Activated CD4-positive, alpha-beta T cell treated with anti-CD3 and anti-CD28 coated beads, Interleukin-10, Interleukin-2, amounts not matched to agents 100 ng/mL and 50 ng/mL, durations not matched to agents 16 hours and 8 hours (primary cell): ENCODE measurements at regions not wholly inside any gene's neighbourhood (a gene's known extent, or its start where the extent isn't known, plus 50 kb on each side); places are given as distances from the start of the nearest gene placed in this dataset.
"Not testable (repeated sequence)": the region's sequence is repeated elsewhere in the genome, so short reads cannot be mapped to it uniquely, and the experiment has no call there.

Experiments
- DNase-seq: peaks from one replicate; pipeline ENCODE4 v3.0.0-alpha.2; 2020

DNA sequence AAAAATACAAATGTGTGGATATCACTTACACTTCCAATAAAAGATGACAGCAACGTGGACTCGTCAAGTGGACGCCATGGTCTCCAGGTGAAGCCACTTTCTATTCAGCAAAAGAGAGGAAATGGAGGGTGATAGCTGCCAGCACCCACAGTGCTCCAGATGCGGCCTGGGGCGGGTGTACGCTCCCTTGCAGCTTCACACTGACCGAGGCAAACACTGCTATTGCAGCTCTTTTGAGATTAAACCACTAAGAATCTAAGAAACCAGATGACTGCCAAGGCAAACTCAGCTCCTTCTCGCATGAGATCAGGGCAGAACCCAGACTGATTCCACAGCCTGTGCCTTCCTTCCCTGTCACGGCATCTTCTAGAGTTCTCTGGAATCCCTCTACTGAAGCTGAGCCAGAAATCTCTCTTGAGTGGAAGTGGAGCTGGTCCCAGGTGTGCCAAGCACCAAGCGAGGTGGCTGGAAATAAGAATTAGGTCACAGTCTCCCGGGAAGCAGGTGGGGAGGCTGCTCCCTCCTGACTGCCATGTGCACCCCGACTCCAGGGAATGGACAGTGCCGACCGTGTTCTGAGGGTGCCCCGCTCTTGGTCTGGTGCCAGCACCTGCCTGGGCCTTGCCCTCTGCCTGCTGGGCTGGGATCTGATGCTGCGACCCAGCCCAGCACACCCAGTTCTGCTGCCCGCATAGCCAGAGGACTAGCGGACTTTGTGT lies 90.1 kb upstream of the AFDN start:
- no peak for DNase-seq

DNA sequence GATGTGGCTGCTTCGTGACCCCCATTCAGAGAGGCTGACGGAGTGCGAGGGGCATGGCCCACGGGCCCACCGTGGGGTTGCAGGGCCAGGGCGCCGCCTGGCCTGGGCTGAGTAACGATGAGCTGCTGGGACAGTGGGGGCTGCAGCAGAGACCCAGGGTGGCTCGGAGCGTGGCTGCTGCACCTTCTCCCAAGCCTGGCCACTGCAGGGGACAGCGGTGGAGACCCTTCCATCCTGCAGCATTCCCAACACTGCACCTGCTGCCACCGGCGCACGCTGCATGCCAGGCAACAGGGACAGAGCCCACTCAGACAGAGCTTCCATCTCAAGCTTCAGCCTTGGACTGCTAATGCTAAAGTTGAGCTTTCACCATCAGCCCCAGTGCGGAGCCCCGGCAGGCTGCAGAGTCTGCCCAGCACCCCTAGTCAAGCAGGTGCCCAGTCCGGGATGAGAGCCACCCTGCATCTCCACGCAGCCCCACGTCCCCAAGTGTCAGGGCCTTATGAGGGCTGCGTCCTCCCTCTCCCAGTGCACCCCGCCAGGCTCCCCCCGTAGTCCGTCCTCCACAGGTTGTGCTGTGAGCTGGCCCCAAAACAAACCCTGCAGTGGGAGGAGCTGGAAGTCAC lies 89.4 kb upstream of the AFDN start:
- DNase-seq = no peak

DNA sequence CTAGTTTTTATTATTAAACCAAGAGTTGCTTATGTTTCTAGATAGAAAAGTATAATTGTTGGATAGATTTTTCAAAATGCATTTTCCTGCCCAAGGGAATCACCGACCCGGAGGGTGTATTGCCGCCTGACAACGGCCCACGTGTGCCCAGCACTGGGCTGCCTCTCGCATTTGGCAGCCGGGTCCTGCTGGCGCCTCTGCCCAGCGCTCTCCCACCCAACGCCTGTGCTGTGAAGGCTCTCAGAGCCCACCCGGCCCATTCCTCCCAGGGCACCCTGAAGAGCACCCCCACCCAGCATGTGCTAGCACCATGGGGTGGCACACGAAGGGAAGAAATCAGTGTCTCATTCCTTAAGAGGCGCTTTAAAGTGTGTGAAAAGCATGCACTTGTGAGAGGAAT lies 88.3 kb upstream of the AFDN start:
- DNase-seq = no peak

DNA sequence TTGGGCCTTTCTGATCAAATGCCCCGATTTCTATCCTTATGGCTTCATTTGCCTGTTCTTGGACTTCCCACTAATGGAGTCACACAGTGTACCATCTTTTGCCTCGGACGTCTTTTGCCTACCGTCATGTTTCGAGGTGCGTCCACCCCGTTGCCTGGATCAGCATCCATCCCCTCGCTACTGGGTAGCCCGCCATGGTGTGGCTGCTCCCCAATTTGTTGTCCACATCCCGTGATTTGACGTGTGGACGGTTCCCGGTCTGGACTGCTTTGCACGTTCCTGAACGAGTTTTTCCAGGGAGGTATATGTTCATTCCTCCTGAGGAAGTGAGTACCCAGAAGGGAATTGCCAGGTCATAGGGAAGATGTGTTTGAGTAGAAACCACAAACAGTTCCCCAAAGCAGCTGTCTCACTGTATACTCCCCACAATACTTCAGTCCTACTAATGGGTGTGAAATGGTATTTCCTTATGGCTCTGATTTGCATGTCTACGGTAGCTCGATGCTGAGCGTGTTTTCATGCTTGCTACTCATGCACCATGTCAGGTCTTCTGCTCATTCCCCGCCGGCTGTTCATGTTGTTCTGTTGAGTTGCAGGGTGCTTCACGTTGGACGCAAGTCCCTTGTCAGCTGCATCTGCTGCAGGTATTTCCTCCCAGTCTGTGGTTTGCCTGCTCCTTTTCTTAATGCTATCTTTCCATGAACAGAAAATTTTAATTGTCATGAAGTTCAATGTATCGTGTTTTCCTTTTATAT lies 86.8 kb upstream of the AFDN start:
- DNase-seq = no peak

DNA sequence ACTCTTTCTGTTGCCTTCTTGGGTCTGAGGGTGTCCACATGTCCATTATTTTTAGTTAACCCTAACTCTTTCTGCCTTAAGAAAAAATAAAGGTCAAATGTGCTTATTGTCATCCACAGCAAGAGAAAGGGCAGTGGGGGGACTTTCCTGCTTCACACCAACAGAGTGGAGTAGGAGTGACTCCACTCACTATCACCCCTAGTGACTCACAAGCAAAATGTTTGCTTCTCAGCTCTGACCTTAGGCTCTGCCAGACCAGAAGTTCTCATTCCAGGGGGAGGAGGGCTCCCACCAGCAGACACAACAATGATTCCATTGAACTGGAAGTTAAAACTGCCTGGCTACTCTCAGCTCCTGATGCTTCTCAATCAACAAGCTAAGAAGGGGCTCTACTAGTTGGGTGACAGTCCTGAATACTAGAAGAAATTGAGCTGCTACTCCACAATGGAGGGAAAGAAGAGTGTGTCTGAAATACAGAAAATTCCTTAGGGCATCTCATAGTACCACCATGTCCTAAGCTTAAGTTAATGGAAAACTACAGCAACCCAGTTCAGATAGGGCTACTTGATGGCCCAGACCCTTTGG lies 83.9 kb upstream of the AFDN start:
- DNase-seq = no peak

DNA sequence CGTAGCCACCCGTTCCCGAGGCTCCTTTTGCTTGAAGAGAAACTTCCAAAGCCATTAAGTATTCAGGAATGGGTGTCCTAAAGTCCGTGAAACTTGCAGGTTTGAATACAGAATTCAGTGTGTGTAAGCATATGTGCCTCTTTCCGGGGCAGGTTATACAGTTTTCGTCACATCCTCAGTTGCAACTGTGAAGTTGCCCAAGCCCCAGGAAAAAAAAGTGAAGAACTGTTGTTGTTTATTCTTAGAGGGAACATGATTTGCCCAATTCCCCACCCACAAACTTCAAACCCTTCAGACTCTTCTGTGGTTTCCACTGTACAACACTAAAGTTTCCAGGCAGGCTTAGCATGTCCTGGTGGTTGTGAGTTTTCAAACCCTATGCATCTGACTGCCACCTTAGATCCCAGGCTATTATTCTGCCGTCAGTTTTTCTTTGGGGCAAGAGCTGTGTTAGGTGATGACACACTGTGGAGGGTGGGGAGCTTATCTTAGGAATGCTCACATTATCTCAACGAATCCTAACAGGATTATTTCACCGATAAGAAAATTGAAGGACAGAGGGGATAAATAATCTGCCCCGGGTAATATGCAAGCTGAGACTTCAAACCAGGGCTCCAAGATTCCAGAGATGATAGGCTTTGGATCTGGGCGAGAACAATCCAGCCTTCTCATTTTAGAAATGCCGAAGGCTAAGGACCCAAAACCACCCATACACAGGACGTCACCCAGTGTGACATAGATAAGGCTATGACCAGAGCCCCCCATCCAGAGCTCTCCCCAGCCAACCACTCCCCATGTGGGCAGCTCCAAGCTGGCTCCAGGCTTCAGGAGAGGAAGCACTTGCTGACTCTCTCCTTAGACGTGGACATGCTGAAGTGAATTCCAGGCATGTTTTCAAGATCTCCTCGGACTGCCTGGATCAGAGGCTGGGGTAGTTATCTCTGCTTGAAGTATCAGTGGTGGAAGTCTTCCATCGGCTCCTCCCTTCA lies 81.7 kb upstream of the AFDN start:
- no peak for DNase-seq

DNA sequence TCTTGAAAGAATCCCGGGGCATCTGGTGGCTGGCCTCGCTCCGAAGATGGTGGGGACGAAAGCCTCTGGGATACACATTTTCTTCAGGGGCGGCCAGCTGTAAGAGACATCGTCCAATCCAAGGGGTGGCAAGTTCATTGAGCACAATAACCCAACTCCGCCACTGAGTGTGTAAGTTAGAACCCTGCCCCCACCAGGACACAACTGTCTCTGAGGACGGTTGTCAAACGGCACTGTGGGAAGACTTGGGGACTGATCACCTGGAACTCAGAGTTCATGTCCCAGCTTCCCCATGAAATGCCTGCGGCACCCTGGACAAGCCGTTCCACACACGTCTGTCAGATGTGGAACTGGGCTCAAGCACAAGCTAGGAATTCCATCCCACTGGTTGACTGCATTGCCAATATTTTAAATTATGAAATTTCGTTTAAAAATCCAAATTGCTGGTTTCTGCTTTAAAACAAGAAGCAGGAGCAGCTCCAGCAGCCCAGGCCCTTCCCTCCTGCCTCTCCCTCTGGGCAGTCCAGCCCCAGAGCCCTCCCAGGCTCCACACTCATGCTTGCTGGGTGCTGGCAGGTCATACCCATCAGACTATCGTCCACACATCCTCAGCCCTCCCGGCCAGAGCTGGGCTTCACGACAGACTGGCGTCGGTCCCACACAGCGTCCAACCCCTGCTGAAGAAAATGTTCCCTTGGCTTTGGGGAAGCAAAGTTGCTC lies 80.9 kb upstream of the AFDN start:
- no peak for DNase-seq

DNA sequence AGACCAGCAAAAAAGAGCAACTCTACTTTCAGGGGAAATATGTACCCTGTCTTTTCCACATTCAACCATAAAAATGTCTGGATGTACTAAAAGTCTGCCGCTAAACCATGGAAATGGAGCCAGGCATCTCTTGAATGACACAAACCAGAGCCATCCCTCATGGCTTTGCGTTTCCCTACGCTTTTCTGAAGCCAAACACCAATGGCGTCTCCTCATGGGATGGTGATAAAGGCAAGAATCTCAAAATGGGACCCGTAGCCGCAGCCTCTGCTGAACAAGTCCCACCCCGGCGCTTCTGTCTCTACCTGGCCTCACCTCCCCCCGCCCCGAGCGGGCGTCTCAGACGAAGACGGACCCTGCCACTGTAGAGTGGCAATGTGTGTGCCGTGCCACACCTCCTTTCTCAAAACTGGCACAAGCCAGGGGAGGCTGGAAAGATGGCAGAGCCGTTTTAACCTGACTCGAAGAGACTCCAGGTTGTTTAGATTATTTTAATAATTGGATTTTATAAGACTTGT lies 80.3 kb upstream of the AFDN start:
- no peak for DNase-seq

DNA sequence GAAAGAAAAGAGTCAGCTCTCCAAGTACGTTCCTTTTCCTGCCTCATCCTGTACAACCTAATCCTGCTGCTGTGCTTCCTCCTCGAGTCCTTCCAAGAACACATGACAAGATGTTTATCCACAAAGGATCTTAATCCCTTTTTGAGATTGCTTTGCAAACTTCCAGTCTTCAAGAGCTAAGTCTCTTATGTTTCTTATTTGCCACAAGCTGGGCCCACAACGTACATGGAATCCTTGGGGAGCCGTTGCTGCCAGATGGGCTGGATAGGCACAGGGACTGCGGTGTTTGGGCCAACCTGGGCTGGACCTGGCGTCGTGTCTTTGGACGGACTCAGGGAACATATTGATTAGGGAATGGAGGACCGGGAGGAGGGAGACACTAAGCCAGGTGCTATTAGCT lies 79.7 kb upstream of the AFDN start:
- no peak for DNase-seq

DNA sequence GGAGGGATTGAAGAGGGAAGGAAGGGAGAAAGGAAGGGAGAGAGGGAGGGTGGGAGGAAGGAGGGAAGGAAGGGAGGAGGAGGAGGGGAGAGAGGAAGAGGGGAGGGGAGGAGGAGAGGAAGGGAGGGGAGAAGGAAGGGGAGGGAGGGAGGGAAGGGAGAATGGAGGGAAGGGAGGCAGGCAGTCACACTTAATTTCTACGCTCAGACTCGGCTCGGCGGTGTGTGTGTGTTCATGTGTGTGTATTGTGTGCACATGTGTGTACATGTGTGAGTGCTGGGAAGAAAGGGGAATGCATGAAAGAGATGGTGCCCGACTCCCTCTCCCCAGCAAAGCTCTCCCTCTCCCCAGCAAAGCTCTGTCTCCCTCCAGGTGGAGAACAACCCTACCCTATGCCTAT lies 79.1 kb upstream of the AFDN start:
- DNase-seq = no peak

DNA sequence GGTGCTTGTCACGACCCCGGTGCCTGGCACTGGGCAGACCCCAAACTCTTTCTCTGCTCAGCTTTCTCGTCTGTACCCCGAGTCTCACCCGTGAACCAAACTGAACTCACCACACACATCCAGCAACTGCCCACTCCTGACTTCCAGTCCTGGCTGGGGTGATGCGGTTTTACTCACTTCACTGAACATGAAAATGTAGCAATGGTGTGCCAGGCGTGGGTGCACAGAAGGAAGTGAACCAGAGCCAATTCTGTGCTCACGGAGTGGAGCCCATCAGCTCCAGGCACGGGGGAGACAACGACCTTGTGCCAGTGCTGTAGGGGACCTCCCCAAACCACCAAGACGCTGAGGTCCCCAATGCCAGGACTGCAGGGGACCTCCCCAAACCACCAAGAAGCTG lies 78.7 kb upstream of the AFDN start:
- no peak for DNase-seq

DNA sequence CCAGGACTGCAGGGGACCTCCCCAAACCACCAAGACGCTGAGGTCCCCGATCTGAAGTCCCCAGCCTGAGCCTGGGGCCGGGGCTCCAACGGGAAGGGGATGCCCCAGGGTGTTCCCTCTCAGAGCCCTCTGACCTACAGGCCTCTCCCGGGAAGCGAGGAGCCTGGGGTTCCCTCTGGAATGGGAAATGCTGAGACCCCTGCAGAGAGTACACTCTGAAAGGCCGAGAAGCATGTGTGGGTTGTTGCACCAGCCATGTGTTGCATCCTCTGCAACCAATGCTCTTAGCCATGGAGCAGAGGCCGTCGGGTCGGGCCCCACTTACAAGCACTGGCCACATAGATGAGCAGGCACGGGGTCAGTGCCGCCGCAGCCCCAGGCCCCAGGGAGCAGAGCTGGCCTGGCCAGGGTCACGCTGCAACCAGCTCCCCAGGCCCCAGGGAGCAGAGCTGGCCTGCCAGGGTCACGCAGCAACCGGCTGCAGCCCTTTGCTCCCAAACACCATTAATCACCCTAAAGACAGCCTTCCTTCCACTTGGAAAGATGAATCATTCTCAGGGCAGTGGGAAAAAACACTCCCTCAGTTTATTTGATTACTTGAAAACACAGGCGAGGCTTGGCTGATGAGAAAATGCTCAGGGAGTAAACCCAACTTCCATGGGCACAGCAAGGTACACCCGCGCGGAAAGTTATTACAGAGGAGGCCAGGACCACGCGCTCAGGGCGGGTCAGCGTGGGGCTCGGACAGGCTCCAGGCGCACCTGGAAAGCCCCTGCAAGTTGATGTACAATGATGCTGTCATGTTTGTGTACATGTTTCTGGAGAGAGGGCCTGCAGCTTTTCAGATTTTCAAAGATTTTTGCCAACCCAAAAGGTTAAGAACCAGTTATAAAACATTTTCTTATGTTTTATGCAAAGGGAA lies 78.0 kb upstream of the AFDN start:
- no peak for DNase-seq

DNA sequence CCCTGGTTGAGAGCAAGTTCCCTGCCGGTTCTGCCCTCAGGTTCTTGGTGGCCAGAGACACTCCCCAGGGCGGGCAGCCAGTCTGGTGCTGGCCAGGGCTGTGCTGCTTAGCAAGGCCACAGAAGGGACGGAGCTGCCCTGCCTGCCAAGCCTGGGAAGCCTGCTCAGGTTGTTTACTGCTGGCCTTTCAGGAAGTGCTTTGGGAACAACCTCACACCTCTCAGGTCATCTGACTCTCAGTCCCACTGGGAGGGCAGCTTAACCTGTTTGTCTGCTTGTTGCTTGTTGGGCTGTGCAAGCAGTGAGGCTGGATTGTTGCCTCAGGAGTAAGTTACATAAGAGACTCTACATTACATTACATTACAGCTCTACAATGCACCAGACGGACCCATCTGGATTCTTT lies 75.8 kb upstream of the AFDN start:
- no peak for DNase-seq

DNA sequence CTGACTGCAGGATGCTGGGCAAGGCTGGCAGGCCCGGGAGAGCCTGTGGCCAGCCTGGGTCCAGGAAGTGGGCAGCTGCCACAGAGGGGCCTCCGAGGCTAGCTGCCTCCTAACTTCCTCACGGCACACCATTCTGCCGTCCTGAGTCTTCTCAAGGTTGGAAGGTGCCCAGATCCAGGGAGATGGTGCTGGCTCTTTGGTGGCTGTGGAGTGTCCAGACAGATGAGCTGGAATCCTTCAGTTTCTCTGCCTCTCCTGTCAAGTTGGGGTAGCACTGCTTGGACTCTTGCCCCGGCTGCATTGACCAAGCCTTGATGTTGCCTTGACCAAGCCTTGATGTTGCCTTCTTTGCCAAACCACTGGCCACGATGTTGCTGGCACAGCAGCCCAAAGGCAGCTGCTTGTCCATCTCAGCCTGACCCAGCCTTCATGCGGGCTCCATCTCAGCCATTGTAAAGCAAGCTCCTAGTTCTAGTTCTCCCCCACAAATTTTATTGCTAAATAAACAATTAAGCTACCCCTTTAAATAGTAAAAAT lies 75.1 kb upstream of the AFDN start:
- DNase-seq = no peak

DNA sequence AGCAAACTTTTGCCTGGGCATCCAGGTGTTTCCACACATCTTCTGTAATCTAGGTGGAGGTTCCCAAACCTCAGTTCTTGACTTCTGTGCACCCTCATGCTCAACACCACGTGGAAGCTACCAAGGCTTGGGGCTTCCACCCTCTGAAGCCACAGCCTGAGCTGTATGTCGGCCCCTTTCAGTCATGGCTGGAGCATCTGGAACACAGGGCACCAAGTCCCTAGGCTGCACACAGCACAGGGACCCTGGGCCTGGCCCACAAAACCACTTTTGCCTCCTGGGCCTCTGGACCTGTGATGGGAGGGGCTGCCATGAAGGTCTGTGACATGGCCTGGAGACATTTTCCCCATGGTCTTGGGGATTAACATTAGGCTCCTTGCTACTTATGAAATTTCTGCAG lies 73.4 kb upstream of the AFDN start:
- DNase-seq = not testable (repeated sequence)

DNA sequence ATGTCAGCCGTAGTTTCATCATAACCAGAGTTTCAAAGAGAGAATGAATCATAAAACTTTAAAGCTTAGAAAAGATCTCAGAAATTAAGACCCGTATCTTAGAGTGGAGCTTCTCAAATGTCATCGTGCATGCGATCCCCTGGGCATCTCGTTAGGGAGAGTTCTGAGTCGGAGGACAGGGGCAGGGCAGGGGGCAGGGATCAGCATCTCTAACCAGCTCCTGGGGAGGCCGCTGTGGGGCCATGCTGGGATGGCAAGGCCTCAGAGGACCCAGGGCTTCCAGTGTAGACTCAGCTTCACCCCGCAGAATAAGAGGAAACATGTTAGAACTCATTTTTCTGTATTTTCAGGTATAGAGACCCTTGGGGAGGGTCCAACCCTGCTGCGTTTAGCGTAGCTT lies 72.0 kb upstream of the AFDN start:
- no peak for DNase-seq

DNA sequence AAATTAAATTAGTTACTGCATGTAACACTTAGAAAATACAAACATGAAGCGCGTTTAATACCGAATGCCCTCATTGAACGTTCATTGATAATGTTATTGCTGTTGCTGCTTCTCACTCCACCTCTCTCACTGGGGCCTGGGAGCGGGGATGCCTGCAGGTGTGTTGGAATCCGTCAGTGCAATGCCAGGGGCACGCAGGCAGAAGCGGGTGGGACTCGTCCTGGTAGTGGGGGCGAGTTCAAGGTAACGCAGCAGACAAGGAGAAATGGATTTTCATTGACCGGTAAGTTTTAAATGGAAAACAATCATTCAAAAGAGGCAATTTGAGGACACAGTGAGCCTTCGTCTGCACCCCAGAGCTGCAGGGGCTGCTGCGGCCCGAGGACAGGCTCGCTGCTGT lies 71.2 kb upstream of the AFDN start:
- DNase-seq = no peak

DNA sequence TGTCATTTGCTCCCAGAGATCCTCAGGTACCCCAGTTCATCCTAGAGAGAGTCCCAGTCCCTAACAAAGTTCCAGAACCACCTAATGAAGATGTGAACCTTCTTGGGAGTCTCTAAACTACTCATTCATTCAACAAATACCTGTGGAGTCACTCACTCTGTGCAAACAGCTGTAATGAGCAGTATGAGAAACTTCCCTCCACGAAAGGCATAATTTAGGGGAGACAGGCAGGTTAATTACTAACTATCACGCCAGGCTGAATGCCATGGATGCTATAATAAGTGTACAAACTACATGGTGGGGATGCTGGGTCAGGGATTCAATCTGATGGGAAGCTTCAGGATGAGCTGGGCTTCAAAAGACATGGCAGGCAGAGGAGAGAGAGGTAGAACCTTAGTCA lies 70.1 kb upstream of the AFDN start:
- DNase-seq = no peak

DNA sequence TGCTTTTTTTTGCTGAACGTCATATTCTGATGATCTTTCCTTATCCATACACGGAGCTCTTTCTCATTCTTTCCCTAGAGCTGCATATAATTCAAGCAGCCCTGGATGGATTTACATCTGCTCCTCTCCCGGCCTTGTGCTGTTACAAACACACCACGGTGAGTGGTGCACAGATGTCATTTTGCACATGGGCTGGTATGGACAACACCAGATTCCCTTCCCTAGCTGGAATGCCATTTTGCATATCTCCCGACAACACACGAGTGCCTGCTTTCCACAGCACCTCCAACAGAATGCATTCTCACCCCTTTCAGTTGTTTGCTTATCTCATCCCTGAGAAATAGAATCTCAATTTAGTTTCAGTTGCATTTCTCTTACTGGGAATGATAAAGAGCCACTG lies 69.5 kb upstream of the AFDN start:
- DNase-seq = no peak

DNA sequence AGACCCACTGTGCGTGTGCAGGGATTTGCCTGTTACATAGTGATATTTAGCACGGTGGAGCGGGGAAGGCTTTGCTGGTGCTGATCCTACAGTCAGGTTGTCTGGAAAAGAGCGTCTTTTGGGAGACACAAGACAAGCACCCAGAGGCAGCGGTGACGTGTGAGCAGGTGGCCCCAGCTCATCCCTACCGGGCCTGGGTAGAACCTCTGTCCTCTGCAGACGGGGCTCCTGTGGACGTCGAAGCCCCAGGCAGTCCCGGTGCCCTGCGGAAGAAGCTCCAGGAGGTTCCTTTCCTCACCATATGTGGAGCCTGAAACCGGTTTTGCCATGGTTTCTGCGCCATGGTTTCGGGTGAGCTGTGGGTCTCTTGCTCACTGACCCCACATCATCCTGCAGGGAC lies 68.9 kb upstream of the AFDN start:
- DNase-seq = no peak
